ENCODE measurements at regions not wholly inside any gene's neighbourhood (a gene's known extent, or its start where the extent isn't known, plus 50 kb on each side); places are given as distances from the start of the nearest gene placed in this dataset.

DNA sequence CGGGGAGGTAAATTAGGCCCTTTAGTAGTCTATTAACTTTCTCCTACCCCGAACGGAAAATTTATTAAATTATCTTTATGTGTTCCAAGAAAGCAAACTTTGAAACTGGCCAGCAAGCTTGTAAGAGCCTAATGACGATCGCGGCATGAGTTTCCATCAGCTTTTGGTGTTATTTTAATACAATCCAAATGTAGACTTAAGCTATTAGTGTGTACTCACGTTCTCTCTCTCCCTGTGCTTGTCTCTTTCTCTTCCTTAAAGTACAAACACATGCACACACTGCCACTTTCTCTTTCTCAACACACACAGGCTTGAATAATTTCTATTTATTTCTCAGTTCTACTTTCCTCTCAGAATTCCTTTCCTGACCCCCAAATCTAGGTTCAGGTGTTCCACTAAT lies 108.8 kb upstream of the MME start:
- TF ChIP-seq, protein P1, sequence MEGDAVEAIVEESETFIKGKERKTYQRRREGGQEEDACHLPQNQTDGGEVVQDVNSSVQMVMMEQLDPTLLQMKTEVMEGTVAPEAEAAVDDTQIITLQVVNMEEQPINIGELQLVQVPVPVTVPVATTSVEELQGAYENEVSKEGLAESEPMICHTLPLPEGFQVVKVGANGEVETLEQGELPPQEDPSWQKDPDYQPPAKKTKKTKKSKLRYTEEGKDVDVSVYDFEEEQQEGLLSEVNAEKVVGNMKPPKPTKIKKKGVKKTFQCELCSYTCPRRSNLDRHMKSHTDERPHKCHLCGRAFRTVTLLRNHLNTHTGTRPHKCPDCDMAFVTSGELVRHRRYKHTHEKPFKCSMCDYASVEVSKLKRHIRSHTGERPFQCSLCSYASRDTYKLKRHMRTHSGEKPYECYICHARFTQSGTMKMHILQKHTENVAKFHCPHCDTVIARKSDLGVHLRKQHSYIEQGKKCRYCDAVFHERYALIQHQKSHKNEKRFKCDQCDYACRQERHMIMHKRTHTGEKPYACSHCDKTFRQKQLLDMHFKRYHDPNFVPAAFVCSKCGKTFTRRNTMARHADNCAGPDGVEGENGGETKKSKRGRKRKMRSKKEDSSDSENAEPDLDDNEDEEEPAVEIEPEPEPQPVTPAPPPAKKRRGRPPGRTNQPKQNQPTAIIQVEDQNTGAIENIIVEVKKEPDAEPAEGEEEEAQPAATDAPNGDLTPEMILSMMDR (IDR thresholded peaks at IDR 0.05): no peak
- TF ChIP-seq, protein P2, sequence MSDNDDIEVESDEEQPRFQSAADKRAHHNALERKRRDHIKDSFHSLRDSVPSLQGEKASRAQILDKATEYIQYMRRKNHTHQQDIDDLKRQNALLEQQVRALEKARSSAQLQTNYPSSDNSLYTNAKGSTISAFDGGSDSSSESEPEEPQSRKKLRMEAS (IDR thresholded peaks at IDR 0.05): no peak
- TF ChIP-seq POLR2A (IDR thresholded peaks at IDR 0.05; ENCODE audit: low read length) (no peak), RCOR1 (IDR thresholded peaks at IDR 0.05; ENCODE audit: low read depth, low read length) (no peak), POLR2AphosphoS2 (conservative IDR thresholded peaks at IDR 0.05; ENCODE audit: low read length) (no peak), ZFP36 (IDR thresholded peaks at IDR 0.05; ENCODE audit: borderline replicate concordance, partially characterized antibody) (no peak), CBX2 (IDR thresholded peaks at IDR 0.05; ENCODE audit: borderline replicate concordance, low read depth) (no peak), RAD21 (conservative IDR thresholded peaks at IDR 0.05 in 1 of 2, IDR thresholded peaks at IDR 0.05 in 1 of 2) (no peak), CEBPB (IDR thresholded peaks at IDR 0.05) (no peak), RFX5 (IDR thresholded peaks at IDR 0.05) (no peak)
- TF ChIP-seq, protein P3, sequence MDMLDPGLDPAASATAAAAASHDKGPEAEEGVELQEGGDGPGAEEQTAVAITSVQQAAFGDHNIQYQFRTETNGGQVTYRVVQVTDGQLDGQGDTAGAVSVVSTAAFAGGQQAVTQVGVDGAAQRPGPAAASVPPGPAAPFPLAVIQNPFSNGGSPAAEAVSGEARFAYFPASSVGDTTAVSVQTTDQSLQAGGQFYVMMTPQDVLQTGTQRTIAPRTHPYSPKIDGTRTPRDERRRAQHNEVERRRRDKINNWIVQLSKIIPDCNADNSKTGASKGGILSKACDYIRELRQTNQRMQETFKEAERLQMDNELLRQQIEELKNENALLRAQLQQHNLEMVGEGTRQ (IDR thresholded peaks at IDR 0.05): no peak
- TF ChIP-seq, protein P4, sequence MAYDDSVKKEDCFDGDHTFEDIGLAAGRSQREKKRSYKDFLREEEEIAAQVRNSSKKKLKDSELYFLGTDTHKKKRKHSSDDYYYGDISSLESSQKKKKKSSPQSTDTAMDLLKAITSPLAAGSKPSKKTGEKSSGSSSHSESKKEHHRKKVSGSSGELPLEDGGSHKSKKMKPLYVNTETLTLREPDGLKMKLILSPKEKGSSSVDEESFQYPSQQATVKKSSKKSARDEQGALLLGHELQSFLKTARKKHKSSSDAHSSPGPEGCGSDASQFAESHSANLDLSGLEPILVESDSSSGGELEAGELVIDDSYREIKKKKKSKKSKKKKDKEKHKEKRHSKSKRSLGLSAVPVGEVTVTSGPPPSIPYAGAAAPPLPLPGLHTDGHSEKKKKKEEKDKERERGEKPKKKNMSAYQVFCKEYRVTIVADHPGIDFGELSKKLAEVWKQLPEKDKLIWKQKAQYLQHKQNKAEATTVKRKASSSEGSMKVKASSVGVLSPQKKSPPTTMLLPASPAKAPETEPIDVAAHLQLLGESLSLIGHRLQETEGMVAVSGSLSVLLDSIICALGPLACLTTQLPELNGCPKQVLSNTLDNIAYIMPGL (CRISPR knock-in tag; IDR thresholded peaks at IDR 0.05; ENCODE audit: borderline replicate concordance): no peak

Data from A549 (cell line).